Neural progenitor cell (in vitro differentiated cells): ENCODE measurements at regions not wholly inside any gene's neighbourhood (a gene's known extent, or its start where the extent isn't known, plus 50 kb on each side); places are given as distances from the start of the nearest gene placed in this dataset.

Experiments used
- DNase-seq: peaks from one replicate; pipeline ENCODE4 v3.0.0-alpha.2; 2016; ENCODE audit warnings: low spot score
- H2AFZ ChIP-seq: fragments of 200-600 bp; sonication (generic); replicated peaks from 2 replicates; pipeline ENCODE4 v1.6.1; 2016; ENCODE audit warnings: antibody characterized with exemption
- H3F3A ChIP-seq: fragments of 200-600 bp; sonication (generic); 2 replicates; pipeline ENCODE4 v1.6.1; 2016; ENCODE audit warnings: antibody characterized with exemption, low read depth
- H3K27ac ChIP-seq: fragments of 200-600 bp; sonication (generic); 2 replicates; pipeline ENCODE4 v1.5.1; 2016; ENCODE audit warnings: mild to moderate bottlenecking
- H3K27me3 ChIP-seq: fragments of 200-600 bp; sonication (generic); 2 replicates; pipeline ENCODE4 v1.6.1; 2016; ENCODE audit warnings: mild to moderate bottlenecking, moderate library complexity
- H3K36me3 ChIP-seq: fragments of 200-600 bp; sonication (generic); 2 replicates; pipeline ENCODE4 v1.5.1; 2016
- H3K4me1 ChIP-seq: fragments of 200-600 bp; sonication (generic); 2 replicates; pipeline ENCODE4 v1.6.1; 2016; ENCODE audit warnings: mixed run types
- H3K4me2 ChIP-seq: fragments of 200-600 bp; sonication (generic); 2 replicates; pipeline ENCODE4 v1.6.1; 2016
- H3K4me3 ChIP-seq: fragments of 200-600 bp; sonication (generic); 2 replicates; pipeline ENCODE4 v1.5.1; 2016
- H3K79me2 ChIP-seq: fragments of 200-600 bp; sonication (generic); 2 replicates; pipeline ENCODE4 v1.6.1; 2016; ENCODE audit warnings: low read depth
- H3K9ac ChIP-seq: fragments of 200-600 bp; sonication (generic); 2 replicates; pipeline ENCODE4 v1.6.1; 2016
- H3K9me3 ChIP-seq: fragments of 200-600 bp; sonication (generic); 2 replicates; pipeline ENCODE4 v1.5.1; 2016; ENCODE audit warnings: low read depth
- H4K20me1 ChIP-seq: fragments of 200-600 bp; sonication (generic); 2 replicates; pipeline ENCODE4 v1.6.1; 2016; ENCODE audit warnings: low read depth
- H3K27ac Mint-ChIP-seq: 3 replicates; pipeline ENCODE4 v1.8.0; 2021; ENCODE audit warnings: mixed read lengths
- H3K27me3 Mint-ChIP-seq: 2 replicates; pipeline ENCODE4 v1.8.0; 2022; ENCODE audit warnings: low read depth, mild to moderate bottlenecking, inconsistent platforms, moderate library complexity, mixed read lengths; ENCODE audit not compliant: insufficient read depth
- H3K36me3 Mint-ChIP-seq: 3 replicates; pipeline ENCODE4 v1.8.0; 2021; ENCODE audit warnings: mixed read lengths
- H3K4me1 Mint-ChIP-seq: 3 replicates; pipeline ENCODE4 v1.8.0; 2021; ENCODE audit warnings: mixed read lengths
- H3K4me3 Mint-ChIP-seq: 3 replicates; pipeline ENCODE4 v1.8.0; 2021; ENCODE audit warnings: mild to moderate bottlenecking, moderate library complexity, mixed read lengths
- H3K9me3 Mint-ChIP-seq: 3 replicates; pipeline ENCODE4 v1.8.0; 2020; ENCODE audit warnings: mixed read lengths
- CTCF ChIP-seq: fragments of 200-600 bp; sonication (generic); IDR thresholded peaks from 2 replicates; pipeline ENCODE4 v1.5.1; 2017; ENCODE audit warnings: antibody characterized with exemption, mild to moderate bottlenecking
- EZH2 ChIP-seq: fragments of 200-600 bp; sonication (generic); IDR thresholded peaks from 2 replicates; pipeline ENCODE4 v1.6.1; 2017; ENCODE audit warnings: antibody characterized with exemption, mild to moderate bottlenecking, moderate library complexity
- EZH2phosphoT487 ChIP-seq: fragments of 200-600 bp; sonication (generic); IDR thresholded peaks from 2 replicates; pipeline ENCODE4 v1.6.1; 2017; ENCODE audit warnings: antibody characterized with exemption

GRCh38 chr12:30126944-30127343, 343.2 kb upstream of the TMTC1 start:
- no peaks in the 10 kb centered on the region for H3K4me1 ChIP-seq
- H3K4me3 ChIP-seq = no peak overlapping the region
- H3K27me3 Mint-ChIP-seq = no peaks in the 10 kb centered on the region
- H3K4me2 ChIP-seq = no peak overlapping the region
- H3K4me1 Mint-ChIP-seq = no peaks in the 10 kb centered on the region
- DNase-seq = no peak
- no peaks in the 10 kb centered on the region for H3K36me3 Mint-ChIP-seq
- no peaks in the 10 kb centered on the region for H3K27me3 ChIP-seq
- no peaks in the 10 kb centered on the region for H3K9me3 ChIP-seq
- TF ChIP-seq EZH2 (no peak), EZH2phosphoT487 (no peak), CTCF (no peak)
- no peaks in the 10 kb centered on the region for H3K9me3 Mint-ChIP-seq
- H2AFZ ChIP-seq = no peak overlapping the region
- no peaks in the 10 kb centered on the region for H3K36me3 ChIP-seq
- H3K27ac Mint-ChIP-seq = no peak overlapping the region
- no peak overlapping the region for H3K4me3 Mint-ChIP-seq
- no peak overlapping the region for H3K9ac ChIP-seq
- no peak overlapping the region for H3K27ac ChIP-seq
- H3K79me2 ChIP-seq = no peaks in the 10 kb centered on the region
- H4K20me1 ChIP-seq = no peaks in the 10 kb centered on the region
- H3F3A ChIP-seq = no peaks in the 10 kb centered on the region

GRCh38 chr12:30120522-30120921, 336.8 kb upstream of the TMTC1 start:
- Histone ChIP-seq H3K36me3 (no peaks in the 10 kb centered on the region), H3K9me3 (no peaks in the 10 kb centered on the region), H2AFZ (no peak overlapping the region), H3K9ac (no peak overlapping the region), H3K4me3 (no peak overlapping the region), H3K27ac (no peak overlapping the region), H4K20me1 (no peaks in the 10 kb centered on the region), H3K4me2 (no peak overlapping the region), H3K79me2 (no peaks in the 10 kb centered on the region), H3K4me1 (no peaks in the 10 kb centered on the region), H3F3A (no peaks in the 10 kb centered on the region), H3K27me3 (no peaks in the 10 kb centered on the region)
- Mint-ChIP-seq H3K9me3 (peaks cover 2% of the 10 kb centered on the region), H3K27me3 (no peaks in the 10 kb centered on the region), H3K4me3 (no peak overlapping the region), H3K27ac (no peak overlapping the region), H3K36me3 (no peaks in the 10 kb centered on the region), H3K4me1 (no peaks in the 10 kb centered on the region)
- no peak for TF ChIP-seq CTCF
- no peak for TF ChIP-seq EZH2
- TF ChIP-seq EZH2phosphoT487 = no peak
- no peak for DNase-seq

GRCh38 chr12:30117483-30117882, 333.7 kb upstream of the TMTC1 start:
- H3K4me3 ChIP-seq = no peak overlapping the region
- H3K36me3 ChIP-seq = no peaks in the 10 kb centered on the region
- H3K27me3 ChIP-seq = no peaks in the 10 kb centered on the region
- no peaks in the 10 kb centered on the region for H3K79me2 ChIP-seq
- H3F3A ChIP-seq = no peaks in the 10 kb centered on the region
- no peaks in the 10 kb centered on the region for H3K9me3 ChIP-seq
- no peak overlapping the region for H2AFZ ChIP-seq
- no peak for DNase-seq
- no peak overlapping the region for H3K9ac ChIP-seq
- no peaks in the 10 kb centered on the region for H3K4me1 ChIP-seq
- no peaks in the 10 kb centered on the region for H3K4me1 Mint-ChIP-seq
- no peaks in the 10 kb centered on the region for H3K36me3 Mint-ChIP-seq
- no peak overlapping the region for H3K4me2 ChIP-seq
- peaks cover 2% of the 10 kb centered on the region for H3K9me3 Mint-ChIP-seq
- no peak overlapping the region for H3K27ac Mint-ChIP-seq
- H4K20me1 ChIP-seq = no peaks in the 10 kb centered on the region
- TF ChIP-seq EZH2 (no peak), EZH2phosphoT487 (no peak), CTCF (no peak)
- peaks cover 3% of the 10 kb centered on the region for H3K27me3 Mint-ChIP-seq
- no peak overlapping the region for H3K27ac ChIP-seq
- H3K4me3 Mint-ChIP-seq = no peak overlapping the region

- Histone ChIP-seq H3K27ac (no peak overlapping the region), H2AFZ (no peak overlapping the region), H3K27me3 (no peaks in the 10 kb centered on the region), H3K4me3 (no peak overlapping the region), H3K36me3 (no peaks in the 10 kb centered on the region), H3K9me3 (no peaks in the 10 kb centered on the region), H3K79me2 (no peaks in the 10 kb centered on the region), H3F3A (no peaks in the 10 kb centered on the region), H3K4me2 (no peak overlapping the region), H4K20me1 (no peaks in the 10 kb centered on the region), H3K9ac (no peak overlapping the region), H3K4me1 (no peaks in the 10 kb centered on the region)
- Mint-ChIP-seq H3K27ac (no peak overlapping the region), H3K4me3 (no peak overlapping the region), H3K27me3 (peaks cover 9% of the 10 kb centered on the region), H3K9me3 (peaks cover 6% of the 10 kb centered on the region), H3K4me1 (peaks cover 4% of the 10 kb centered on the region), H3K36me3 (no peaks in the 10 kb centered on the region)
- TF ChIP-seq EZH2phosphoT487 = no peak
- TF ChIP-seq CTCF = no peak
- TF ChIP-seq EZH2 = no peak
- DNase-seq = no peak
These were observed 328.0 kb upstream of the TMTC1 start for GRCh38 chr12:30111719-30112118.
